AG04449 (cell line): ENCODE measurements at regions not wholly inside any gene's neighbourhood (a gene's known extent, or its start where the extent isn't known, plus 50 kb on each side); places are given as distances from the start of the nearest gene placed in this dataset.
"Not testable (repeated sequence)": the region's sequence is repeated elsewhere in the genome, so short reads cannot be mapped to it uniquely, and the experiment has no call there.

Experiments
- CTCF ChIA-PET: fragments of 350-600 bp; formaldehyde crosslinking; extraction: SDS; loops from one replicate; lab custom pipeline; 2021; ENCODE audit warnings: antibody characterized with exemption; lab: Yijun Ruan, JAX
- POLR2A ChIA-PET: fragments of 400-600, 350-600 bp; formaldehyde crosslinking; extraction: SDS; loops from one replicate; lab custom pipeline; 2020; ENCODE audit warnings: antibody characterized with exemption, inconsistent platforms; lab: Yijun Ruan, JAX
- DNase-seq: peaks from one replicate; pipeline ENCODE4 v3.0.0-alpha.2; 2010; ENCODE audit warnings: low read depth, low spot score
- H3K4me3 ChIP-seq: 2 replicates; pipeline ENCODE4 v1.5.1; 2011; ENCODE audit warnings: low read depth, mild to moderate bottlenecking, control low read depth, low read length
- TF ChIP-seq, protein P1 (sequence below): IDR thresholded peaks from one replicate; pipeline ENCODE4 v1.5.1; 2011; ENCODE audit warnings: mild to moderate bottlenecking, moderate library complexity, low read length, control low read depth, inconsistent platforms; ENCODE audit not compliant: insufficient read depth; ENCODE audit errors: missing control alignments

DNA sequence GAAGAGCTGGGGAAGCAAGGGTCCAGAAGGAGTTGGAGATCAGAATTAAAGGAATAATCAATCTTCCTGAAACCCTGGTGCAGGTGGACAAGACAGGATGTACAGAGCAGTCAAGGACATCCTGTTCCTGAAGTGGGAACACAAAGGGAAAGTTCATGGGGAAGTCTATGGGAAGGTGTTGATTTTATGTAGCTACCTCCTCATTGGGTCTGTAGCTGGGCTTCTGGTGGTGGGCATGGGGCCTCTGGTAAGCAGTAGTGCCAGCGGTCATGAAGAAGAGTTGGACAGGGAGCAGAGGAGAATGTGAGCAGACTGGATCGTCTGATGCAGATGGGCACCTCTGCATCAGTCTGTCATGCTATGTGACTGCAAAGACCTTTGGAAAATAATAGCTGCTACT lies 75.7 kb upstream of the PPM1H start:
- no peak for DNase-seq
- CTCF ChIA-PET: interaction anchor here (1.2 kb wide), 1 partner anchor 58 kb away, joined by 3 read pairs; no protein-coding TSS in a partner anchor
- POLR2A ChIA-PET: no interaction called here
- no peak overlapping the region for H3K4me3 ChIP-seq
- TF ChIP-seq, protein P1, sequence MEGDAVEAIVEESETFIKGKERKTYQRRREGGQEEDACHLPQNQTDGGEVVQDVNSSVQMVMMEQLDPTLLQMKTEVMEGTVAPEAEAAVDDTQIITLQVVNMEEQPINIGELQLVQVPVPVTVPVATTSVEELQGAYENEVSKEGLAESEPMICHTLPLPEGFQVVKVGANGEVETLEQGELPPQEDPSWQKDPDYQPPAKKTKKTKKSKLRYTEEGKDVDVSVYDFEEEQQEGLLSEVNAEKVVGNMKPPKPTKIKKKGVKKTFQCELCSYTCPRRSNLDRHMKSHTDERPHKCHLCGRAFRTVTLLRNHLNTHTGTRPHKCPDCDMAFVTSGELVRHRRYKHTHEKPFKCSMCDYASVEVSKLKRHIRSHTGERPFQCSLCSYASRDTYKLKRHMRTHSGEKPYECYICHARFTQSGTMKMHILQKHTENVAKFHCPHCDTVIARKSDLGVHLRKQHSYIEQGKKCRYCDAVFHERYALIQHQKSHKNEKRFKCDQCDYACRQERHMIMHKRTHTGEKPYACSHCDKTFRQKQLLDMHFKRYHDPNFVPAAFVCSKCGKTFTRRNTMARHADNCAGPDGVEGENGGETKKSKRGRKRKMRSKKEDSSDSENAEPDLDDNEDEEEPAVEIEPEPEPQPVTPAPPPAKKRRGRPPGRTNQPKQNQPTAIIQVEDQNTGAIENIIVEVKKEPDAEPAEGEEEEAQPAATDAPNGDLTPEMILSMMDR: no peak

DNA sequence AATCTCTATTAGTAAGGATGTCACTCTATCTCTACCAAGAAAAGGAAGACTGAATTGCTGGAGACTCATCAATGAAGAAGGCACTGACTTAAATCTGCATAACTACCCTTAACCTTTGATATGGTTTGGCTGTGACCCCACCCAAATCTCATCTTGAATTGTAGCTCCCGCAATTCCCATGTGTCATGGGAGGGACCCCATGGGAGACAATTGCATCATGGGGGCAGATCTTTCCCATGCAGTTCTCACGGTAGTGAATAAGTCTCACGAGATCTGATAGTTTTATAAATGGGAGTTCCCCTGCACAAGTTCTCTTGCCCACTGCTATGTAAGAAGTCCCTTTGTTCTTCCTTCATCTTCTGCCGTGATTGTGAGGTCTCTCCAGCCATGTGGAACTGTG lies 73.4 kb upstream of the PPM1H start:
- CTCF ChIA-PET: no interaction called here
- POLR2A ChIA-PET: no interaction called here
- TF ChIP-seq, protein P1: no peak
- no peak for DNase-seq
- no peak overlapping the region for H3K4me3 ChIP-seq

DNA sequence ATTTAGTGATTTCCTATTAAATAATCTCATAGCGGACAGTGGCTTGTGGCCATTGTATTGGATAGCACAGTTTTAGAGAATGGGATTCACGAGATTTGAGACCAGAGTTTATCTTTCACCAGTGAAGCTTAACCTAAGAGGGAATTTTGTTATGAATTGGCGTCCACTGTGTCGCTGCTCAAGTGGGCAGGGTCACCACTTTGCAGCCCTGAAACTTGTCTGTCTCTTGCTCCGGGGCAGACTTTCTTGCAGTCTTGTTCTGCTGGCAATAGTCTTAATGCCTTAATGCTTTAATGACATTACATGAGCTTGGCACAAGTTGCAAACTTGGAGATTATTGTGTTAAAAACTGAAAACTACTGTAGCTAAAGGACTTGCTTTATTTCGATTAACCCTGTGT lies 72.8 kb upstream of the PPM1H start:
- no peak overlapping the region for H3K4me3 ChIP-seq
- DNase-seq: no peak
- POLR2A ChIA-PET: no interaction called here
- CTCF ChIA-PET: no interaction called here
- TF ChIP-seq, protein P1: no peak

DNA sequence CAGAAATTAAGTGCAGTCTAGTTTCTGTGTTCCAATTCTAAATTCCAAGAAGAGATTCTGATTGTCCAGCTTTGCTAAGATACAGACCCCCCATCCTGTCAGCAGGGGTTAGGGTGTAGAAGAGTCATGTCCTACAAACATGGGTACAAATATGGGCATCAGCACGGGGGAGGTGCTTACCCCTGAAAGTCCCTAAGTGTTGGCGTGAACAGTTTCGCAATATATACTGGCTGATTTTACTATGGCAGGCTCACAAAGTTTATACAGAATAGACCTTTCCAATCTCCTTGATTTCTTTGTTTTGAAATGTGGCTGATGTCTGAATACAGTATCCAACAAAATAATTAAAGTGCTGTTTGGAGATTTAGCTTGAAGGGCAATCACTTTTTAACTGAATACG lies 71.6 kb upstream of the PPM1H start:
- no peak overlapping the region for H3K4me3 ChIP-seq
- no peak for DNase-seq
- TF ChIP-seq, protein P1: no peak
- CTCF ChIA-PET: no interaction called here
- POLR2A ChIA-PET: no interaction called here

DNA sequence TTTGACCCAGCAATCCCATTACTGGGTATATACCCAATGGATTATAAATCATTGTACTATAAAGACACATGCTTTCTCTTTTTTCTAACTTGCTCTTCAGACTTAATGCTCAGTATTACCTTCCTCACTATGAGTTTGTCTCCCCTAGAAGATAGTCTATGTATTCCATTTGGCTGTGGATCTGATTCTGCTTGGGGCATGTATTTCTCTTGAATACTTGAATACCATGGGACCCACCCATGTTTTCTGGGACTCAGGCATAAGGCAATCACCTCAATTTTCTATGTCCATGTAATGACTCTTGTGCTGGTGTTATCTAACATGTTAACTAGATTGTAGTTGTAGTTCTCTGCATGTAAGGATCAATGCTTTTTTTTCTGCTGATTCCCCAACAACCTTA lies 70.4 kb upstream of the PPM1H start:
- DNase-seq: no peak
- ChIA-PET CTCF (no interaction called here), POLR2A (no interaction called here)
- TF ChIP-seq, protein P1: no peak
- H3K4me3 ChIP-seq: no peak overlapping the region

DNA sequence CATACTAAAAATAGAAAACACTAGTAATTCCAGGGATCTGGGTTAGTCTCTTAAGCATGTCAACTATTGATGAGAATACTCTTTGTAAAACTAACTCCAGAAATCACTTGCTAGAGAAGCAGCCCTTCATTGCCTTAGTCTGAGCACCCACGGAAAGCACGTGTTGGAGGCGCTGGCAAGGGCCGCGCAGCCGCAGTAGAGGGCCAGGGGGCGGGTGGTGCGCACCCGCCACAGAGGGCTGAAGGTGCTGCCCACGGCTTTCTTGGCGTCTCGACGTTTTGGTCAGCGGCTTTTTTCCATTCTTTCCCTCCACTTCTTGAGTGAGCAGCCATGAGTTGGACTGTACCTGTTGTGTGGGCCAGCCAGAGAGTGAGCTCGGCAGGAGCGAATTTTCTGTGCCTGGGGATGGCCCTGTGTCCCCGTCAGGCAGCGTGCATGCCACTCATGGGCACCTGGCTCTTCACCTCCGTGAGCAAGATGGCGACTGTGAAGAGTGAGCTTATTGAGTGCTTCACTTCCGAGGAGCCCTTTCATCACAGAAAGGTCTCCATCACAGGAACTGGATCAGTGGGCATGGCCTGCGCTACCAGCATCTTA lies 68.4 kb upstream of the PPM1H start:
- no peak overlapping the region for H3K4me3 ChIP-seq
- ChIA-PET POLR2A (no interaction called here), CTCF (interaction anchor here (1.4 kb wide), 1 partner anchor 16 kb away, joined by 4 read pairs; no protein-coding TSS in a partner anchor)
- no peak for DNase-seq
- TF ChIP-seq, protein P1: no peak

DNA sequence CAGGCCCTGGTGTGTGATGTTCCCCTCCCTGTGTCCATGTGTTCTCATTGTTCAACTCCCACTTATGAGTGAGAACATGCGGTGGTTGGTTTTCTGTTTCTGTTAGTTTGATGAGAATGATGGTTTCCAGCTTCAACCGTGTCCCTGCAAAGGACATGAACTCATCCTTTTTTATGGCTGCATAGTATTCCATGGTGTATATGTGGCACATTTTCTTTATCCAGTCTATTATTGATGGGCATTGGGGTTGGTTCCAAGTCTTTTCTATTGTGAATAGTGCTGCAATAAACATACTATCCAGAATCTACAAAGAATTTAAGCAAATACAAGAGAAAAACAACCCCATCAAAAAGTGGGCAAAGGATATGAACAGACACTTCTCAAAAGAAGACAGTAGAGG lies 67.1 kb upstream of the PPM1H start:
- CTCF ChIA-PET: interaction anchor here (1.4 kb wide), 1 partner anchor 17 kb away, joined by 4 read pairs; no protein-coding TSS in a partner anchor
- POLR2A ChIA-PET: not testable (repeated sequence)

More for the DNA sequence above, 67.1 kb upstream of the PPM1H start:
- not testable (repeated sequence) for DNase-seq, H3K4me3 ChIP-seq
